Neural cell (in vitro differentiated cells): ENCODE measurements at regions not wholly inside any gene's neighbourhood (a gene's known extent, or its start where the extent isn't known, plus 50 kb on each side); places are given as distances from the start of the nearest gene placed in this dataset.

Experiments used
- EP300 ChIP-seq: fragments of 450-650 bp; conservative IDR thresholded peaks from 2 replicates; pipeline ENCODE4 v1.6.1; 2014; ENCODE audit warnings: antibody characterized with exemption, mild to moderate bottlenecking, moderate library complexity; ENCODE audit not compliant: poor library complexity, severe bottlenecking
- EZH2 ChIP-seq: fragments of 200-600, 300-800 bp; shearing (Covaris generic), sonication (generic); IDR thresholded peaks from 2 replicates; pipeline ENCODE4 v1.6.1; 2014; ENCODE audit warnings: antibody characterized with exemption, low read length, borderline replicate concordance, mild to moderate bottlenecking; ENCODE audit not compliant: insufficient read depth, poor library complexity, severe bottlenecking
- MXI1 ChIP-seq: fragments of 450-650 bp; conservative IDR thresholded peaks from 2 replicates; pipeline ENCODE4 v1.6.1; 2014; ENCODE audit warnings: antibody characterized with exemption, mild to moderate bottlenecking; ENCODE audit not compliant: poor library complexity, severe bottlenecking
- POLR2AphosphoS5 ChIP-seq: IDR thresholded peaks from 2 replicates; pipeline ENCODE4 v1.6.1; 2012
- RAD21 ChIP-seq: fragments of 450-650 bp; conservative IDR thresholded peaks from 2 replicates; pipeline ENCODE4 v1.6.1; 2014; ENCODE audit warnings: antibody characterized with exemption, mild to moderate bottlenecking, moderate library complexity
- SMC3 ChIP-seq: fragments of 450-650 bp; conservative IDR thresholded peaks from 2 replicates; pipeline ENCODE4 v1.6.1; 2014; ENCODE audit warnings: antibody characterized with exemption, mild to moderate bottlenecking, moderate library complexity; ENCODE audit not compliant: poor library complexity
- TAF1 ChIP-seq: IDR thresholded peaks from 2 replicates; pipeline ENCODE4 v1.6.1; 2012; ENCODE audit warnings: low read depth
- TF ChIP-seq, protein P1 (sequence below): fragments of 450-650 bp; IDR thresholded peaks from 2 replicates; pipeline ENCODE4 v1.5.1; 2014; ENCODE audit warnings: antibody characterized with exemption, mild to moderate bottlenecking, moderate library complexity; ENCODE audit not compliant: poor library complexity, severe bottlenecking

DNA sequence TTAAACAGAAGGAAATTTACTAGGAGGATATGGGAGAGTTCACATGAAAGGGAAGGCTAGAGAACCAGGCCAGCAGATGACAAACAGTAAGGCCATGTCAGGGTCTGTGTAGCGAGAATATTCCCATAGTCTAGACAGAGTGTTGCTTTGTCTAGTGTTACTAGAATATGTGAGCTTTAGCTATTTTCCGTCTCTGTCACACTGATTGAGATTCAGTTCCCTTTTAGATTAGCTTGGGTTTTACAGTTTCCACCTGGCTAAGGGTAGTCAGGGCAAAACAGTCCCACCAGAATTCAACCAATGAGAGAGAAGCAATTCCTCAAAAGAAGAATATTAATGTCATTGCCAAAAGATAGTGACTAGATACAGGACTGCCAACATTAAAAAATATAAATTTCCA, 82.8 kb upstream of the MDM1 start:
- TF ChIP-seq, protein P1, sequence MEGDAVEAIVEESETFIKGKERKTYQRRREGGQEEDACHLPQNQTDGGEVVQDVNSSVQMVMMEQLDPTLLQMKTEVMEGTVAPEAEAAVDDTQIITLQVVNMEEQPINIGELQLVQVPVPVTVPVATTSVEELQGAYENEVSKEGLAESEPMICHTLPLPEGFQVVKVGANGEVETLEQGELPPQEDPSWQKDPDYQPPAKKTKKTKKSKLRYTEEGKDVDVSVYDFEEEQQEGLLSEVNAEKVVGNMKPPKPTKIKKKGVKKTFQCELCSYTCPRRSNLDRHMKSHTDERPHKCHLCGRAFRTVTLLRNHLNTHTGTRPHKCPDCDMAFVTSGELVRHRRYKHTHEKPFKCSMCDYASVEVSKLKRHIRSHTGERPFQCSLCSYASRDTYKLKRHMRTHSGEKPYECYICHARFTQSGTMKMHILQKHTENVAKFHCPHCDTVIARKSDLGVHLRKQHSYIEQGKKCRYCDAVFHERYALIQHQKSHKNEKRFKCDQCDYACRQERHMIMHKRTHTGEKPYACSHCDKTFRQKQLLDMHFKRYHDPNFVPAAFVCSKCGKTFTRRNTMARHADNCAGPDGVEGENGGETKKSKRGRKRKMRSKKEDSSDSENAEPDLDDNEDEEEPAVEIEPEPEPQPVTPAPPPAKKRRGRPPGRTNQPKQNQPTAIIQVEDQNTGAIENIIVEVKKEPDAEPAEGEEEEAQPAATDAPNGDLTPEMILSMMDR, result no peak
- no peak for TF ChIP-seq EP300
- no peak for TF ChIP-seq RAD21
- TF ChIP-seq EZH2, result no peak
- TF ChIP-seq TAF1, result no peak
- no peak for TF ChIP-seq MXI1
- no peak for TF ChIP-seq SMC3
- TF ChIP-seq POLR2AphosphoS5, result no peak
